ENCODE measurements at regions not wholly inside any gene's neighbourhood (a gene's known extent, or its start where the extent isn't known, plus 50 kb on each side); places are given as distances from the start of the nearest gene placed in this dataset.

GRCh38 chr13:105341256-105341655, 1194.2 kb downstream of the EFNB2 start:
- TF ChIP-seq POLR2AphosphoS5 (IDR thresholded peaks at IDR 0.05; ENCODE audit: low read depth, low read length) = no peak
- TF ChIP-seq TAF1 (IDR thresholded peaks at IDR 0.05; ENCODE audit: borderline replicate concordance, low read depth, low read length) = no peak
- no peak for TF ChIP-seq POLR2A (IDR thresholded peaks at IDR 0.05; ENCODE audit: low read depth, low read length)

Data from GM12892 (cell line).